HCT116 (cell line): ENCODE measurements at regions not wholly inside any gene's neighbourhood (a gene's known extent, or its start where the extent isn't known, plus 50 kb on each side); places are given as distances from the start of the nearest gene placed in this dataset.

Source experiments
- ATAC-seq: fragments of 200-7000 bp; cut with Tn5 transposase; 2 replicates; pipeline ENCODE4 v1.9.1; 2020; ENCODE audit warnings: mild to moderate bottlenecking, moderate library complexity
- BruUV-seq: library from RNA; stranded (reverse); fragments of 400-500 nt; replicated peaks from 2 replicates; lab custom pipeline; 2021; lab: Mats Ljungman, UMichigan
- CTCF ChIA-PET: fragments of 300-600 bp; sonication (Branson Sonifier 250); formaldehyde crosslinking; loops from one replicate; lab custom pipeline; 2021; ENCODE audit warnings: antibody characterized with exemption; lab: Charles Lee
- POLR2A ChIA-PET: fragments of 300-600, 350-600 bp; sonication (Branson Sonifier 250); formaldehyde crosslinking; loops from one replicate; lab custom pipeline; 2021; ENCODE audit warnings: antibody characterized with exemption; lab: Charles Lee
- RAD21 ChIA-PET, 2 experiments: fragments of 300-600 bp; sonication (Branson Sonifier 250); formaldehyde crosslinking; loops; one replicate each; lab custom pipeline; 2023; ENCODE audit warnings: low total read pairs in 2 of 2; ENCODE audit not compliant: uncharacterized antibody in 2 of 2, unreplicated experiment in 2 of 2, low non-redundant PET in 1 of 2; lab: Charles Lee
- DNase-seq: peaks from one replicate; pipeline ENCODE4 v3.0.0-alpha.2; 2010; ENCODE audit warnings: low read depth, low spot score
- H2AFZ ChIP-seq: fragments of 200-600 bp; shearing (Covaris generic), sonication (generic); 2 replicates; pipeline ENCODE4 v1.6.1; 2017; ENCODE audit warnings: low read depth, mixed run types, mixed read lengths, antibody characterized with exemption, low read length; ENCODE audit not compliant: poor library complexity, severe bottlenecking
- H3K27ac ChIP-seq: 2 replicates; pipeline ENCODE4 v1.5.1; 2012; ENCODE audit warnings: low read depth, low read length
- H3K27me3 ChIP-seq: fragments of 200-600 bp; sonication (generic); 2 replicates; pipeline ENCODE4 v1.6.1; 2016; ENCODE audit warnings: mixed run types, low read length, mixed read lengths; ENCODE audit not compliant: insufficient read depth
- H3K36me3 ChIP-seq, 2 experiments: fragments of 200-500 bp in 1 of 2; fragments of 200-600 bp in 1 of 2; sonication (Bioruptor generic) in 1 of 2; sonication (generic) in 1 of 2; 2 replicates each; pipeline versions ENCODE4 v1.5.1 to v1.6.1; 2014 to 2016; ENCODE audit warnings: low read length in 2 of 2, inconsistent platforms in 1 of 2, mixed read lengths in 1 of 2, mixed run types in 1 of 2; ENCODE audit not compliant: insufficient read depth in 2 of 2, control insufficient read depth in 1 of 2
- H3K4me1 ChIP-seq, 2 experiments: fragments of 200-600 bp in 1 of 2; sonication (generic) in 1 of 2; 2 replicates each; pipeline versions ENCODE4 v1.5.1 to v1.6.1; 2012 to 2017; ENCODE audit warnings: low read length in 2 of 2, inconsistent platforms in 1 of 2, mild to moderate bottlenecking in 1 of 2, mixed read lengths in 1 of 2, mixed run types in 1 of 2, moderate library complexity in 1 of 2; ENCODE audit not compliant: insufficient read depth in 2 of 2, control insufficient read depth in 1 of 2
- H3K4me2 ChIP-seq: fragments of 200-600 bp; sonication (generic); 2 replicates; pipeline ENCODE4 v1.6.1; 2017; ENCODE audit warnings: mixed run types, low read length, mixed read lengths
- H3K4me3 ChIP-seq, 2 experiments: fragments of 200-600 bp in 1 of 2; sonication (generic) in 1 of 2; replicated peaks in 1 of 2; 2 replicates each; pipeline ENCODE4 v1.5.1; 2011 to 2016; ENCODE audit warnings: low read length in 2 of 2, control low read depth in 1 of 2, low read depth in 1 of 2, mild to moderate bottlenecking in 1 of 2, mixed read lengths in 1 of 2, mixed run types in 1 of 2
- H3K79me2 ChIP-seq: fragments of 200-600 bp; sonication (generic); 2 replicates; pipeline ENCODE4 v1.6.1; 2017; ENCODE audit warnings: mild to moderate bottlenecking, mixed run types, low read length, moderate library complexity, mixed read lengths; ENCODE audit not compliant: insufficient read depth
- H3K9ac ChIP-seq: fragments of 200-600 bp; sonication (generic); 2 replicates; pipeline ENCODE4 v1.6.1; 2016; ENCODE audit warnings: low read length, mixed read lengths
- H3K9me2 ChIP-seq: fragments of 200-600 bp; sonication (generic), shearing (Covaris generic); 2 replicates; pipeline ENCODE4 v1.6.1; 2017; ENCODE audit warnings: mixed run types, mild to moderate bottlenecking, moderate library complexity; ENCODE audit not compliant: insufficient read depth
- H3K9me3 ChIP-seq, 2 experiments: fragments of 200-500 bp in 1 of 2; fragments of 200-600 bp in 1 of 2; sonication (Bioruptor generic) in 1 of 2; sonication (generic) in 1 of 2; 2 replicates each; pipeline ENCODE4 v1.6.1; 2014 to 2017; ENCODE audit warnings: low read length in 2 of 2, mixed read lengths in 2 of 2, inconsistent platforms in 1 of 2, low read depth in 1 of 2, mild to moderate bottlenecking in 1 of 2, mixed run types in 1 of 2, moderate library complexity in 1 of 2; ENCODE audit not compliant: control insufficient read depth in 1 of 2, insufficient read depth in 1 of 2
- H4K20me1 ChIP-seq: fragments of 200-600 bp; sonication (generic), shearing (Covaris generic); 2 replicates; pipeline ENCODE4 v1.6.1; 2017; ENCODE audit warnings: mixed run types, mild to moderate bottlenecking, moderate library complexity; ENCODE audit not compliant: insufficient read depth
- ATF3 ChIP-seq: IDR thresholded peaks from 2 replicates; pipeline ENCODE4 v1.6.1; 2012
- CBX3 ChIP-seq: IDR thresholded peaks from 2 replicates; pipeline ENCODE4 v1.6.1; 2012; ENCODE audit warnings: low read depth
- CEBPB ChIP-seq: IDR thresholded peaks from 2 replicates; pipeline ENCODE4 v1.6.1; 2012; ENCODE audit warnings: low read depth
- EGR1 ChIP-seq: IDR thresholded peaks from 2 replicates; pipeline ENCODE4 v1.6.1; 2012; ENCODE audit warnings: low read depth
- ELF1 ChIP-seq: IDR thresholded peaks from 2 replicates; pipeline ENCODE4 v1.6.1; 2012; ENCODE audit warnings: low read depth, borderline replicate concordance
- EZH2 ChIP-seq: fragments of 200-600 bp; sonication (generic); IDR thresholded peaks from 2 replicates; pipeline ENCODE4 v1.6.1; 2017; ENCODE audit warnings: antibody characterized with exemption, mixed run types
- FOSL1 ChIP-seq: IDR thresholded peaks from 2 replicates; pipeline ENCODE4 v1.6.1; 2012; ENCODE audit warnings: low read depth
- JUND ChIP-seq: IDR thresholded peaks from 2 replicates; pipeline ENCODE4 v1.6.1; 2012
- POLR2A ChIP-seq: IDR thresholded peaks from 2 replicates; pipeline ENCODE4 v1.7.0; 2011; ENCODE audit warnings: borderline replicate concordance; ENCODE audit not compliant: insufficient read depth, insufficient read length; ENCODE audit errors: extremely low read depth
- POLR2AphosphoS5 ChIP-seq: IDR thresholded peaks from 2 replicates; pipeline ENCODE4 v1.6.1; 2011; ENCODE audit warnings: mild to moderate bottlenecking, low read depth, low read length, moderate library complexity
- RAD21 ChIP-seq: IDR thresholded peaks from 2 replicates; pipeline ENCODE4 v1.6.1; 2012; ENCODE audit warnings: low read depth, mild to moderate bottlenecking
- REST ChIP-seq: IDR thresholded peaks from 2 replicates; pipeline ENCODE4 v1.6.1; 2012; ENCODE audit warnings: low read depth
- SIN3A ChIP-seq: IDR thresholded peaks from 2 replicates; pipeline ENCODE4 v1.6.1; 2012; ENCODE audit warnings: low read depth
- SRF ChIP-seq: IDR thresholded peaks from 2 replicates; pipeline ENCODE4 v1.6.1; 2012; ENCODE audit warnings: low read depth
- TCF7L2 ChIP-seq: IDR thresholded peaks from 2 replicates; pipeline ENCODE4 v1.7.0; 2011; ENCODE audit warnings: borderline replicate concordance, inconsistent platforms; ENCODE audit not compliant: insufficient read depth, insufficient read length; ENCODE audit errors: extremely low read depth
- YY1 ChIP-seq: IDR thresholded peaks from 2 replicates; pipeline ENCODE4 v1.6.1; 2011; ENCODE audit warnings: low read length, low read depth, moderate library complexity, mild to moderate bottlenecking; ENCODE audit not compliant: insufficient replicate concordance; ENCODE audit errors: extremely low read depth
- ZBTB33 ChIP-seq: IDR thresholded peaks from 2 replicates; pipeline ENCODE4 v1.6.1; 2011; ENCODE audit warnings: mild to moderate bottlenecking, low read length, moderate library complexity; ENCODE audit not compliant: insufficient replicate concordance; ENCODE audit errors: extremely low read depth
- ZFX ChIP-seq: fragments of 450-650 bp; IDR thresholded peaks from 2 replicates; pipeline ENCODE4 v1.6.1; 2017
- intact Hi-C: fragments of 100-400 bp; cut with micrococcal nuclease; formaldehyde crosslinking; loops from 2 replicates; pipeline ENCODE4 v1.10.0; 2022

- TF ChIP-seq ZBTB33 (no peak), CBX3 (peak; percentile 69; the same call in 1 of the 2 replicates), YY1 (no peak), POLR2A (no peak)
Observed at GRCh38 chr21:35294231-35294898, 245.3 kb upstream of the RUNX1 start (continued).

GRCh38 chr21:35291973-35292627, 243.0 kb upstream of the RUNX1 start:
- POLR2A ChIA-PET = no interaction called here
- TF ChIP-seq ATF3 = no peak
- TF ChIP-seq POLR2AphosphoS5 = no peak
- TF ChIP-seq TCF7L2 = no peak
- TF ChIP-seq JUND = no peak
- no peak for TF ChIP-seq REST
- TF ChIP-seq ELF1 = no peak
- TF ChIP-seq CEBPB = no peak
- TF ChIP-seq CBX3 = no peak
- TF ChIP-seq SIN3A = no peak
- TF ChIP-seq EZH2 = no peak
- no peak for TF ChIP-seq EGR1
- TF ChIP-seq RAD21 = no peak
- TF ChIP-seq ZFX = no peak
- TF ChIP-seq SRF = no peak
- TF ChIP-seq FOSL1 = no peak

More at GRCh38 chr21:35291973-35292627, 243.0 kb upstream of the RUNX1 start:
- ChIA-PET RAD21 (no interaction called here), CTCF (no interaction called here)
- Histone ChIP-seq H3K9ac (no peak overlapping the region), H2AFZ (no peak overlapping the region), H3K36me3 (no peaks in the 10 kb centered on the region), H3K4me3 (no peak overlapping the region), H3K27ac (no peak overlapping the region), H3K79me2 (no peaks in the 10 kb centered on the region), H3K9me2 (no peaks in the 10 kb centered on the region), H3K4me1 (peaks cover 22 to 25% of the 10 kb centered on the region in 2 experiments), H3K9me3 (0 out of 4 replicates have a peak, but pooled peaks cover 3 to 6% of the 10 kb centered on the region in 2 experiments), H3K4me2 (no peak overlapping the region), H4K20me1 (no peaks in the 10 kb centered on the region), H3K27me3 (no peaks in the 10 kb centered on the region)
- BruUV-seq = no TSS peak
- DNase-seq (no peak), ATAC-seq (no peak)
- intact Hi-C loops = no loop called here
